ENCODE measurements at regions not wholly inside any gene's neighbourhood (a gene's known extent, or its start where the extent isn't known, plus 50 kb on each side); places are given as distances from the start of the nearest gene placed in this dataset.

- TF ChIP-seq CTCF (conservative IDR thresholded peaks at IDR 0.05; ENCODE audit: low read length) (no peak), EZH2phosphoT487 (IDR thresholded peaks at IDR 0.05; ENCODE audit: borderline replicate concordance, low read depth, low read length) (no peak)
Observed at GRCh38 chr5:174326372-174326771, 280.9 kb downstream of the NSG2 start.

Measured in OCI-LY7 (cell line).